Chondrocyte (in vitro differentiated cells): ENCODE measurements at regions not wholly inside any gene's neighbourhood (a gene's known extent, or its start where the extent isn't known, plus 50 kb on each side); places are given as distances from the start of the nearest gene placed in this dataset.

ENCODE experiments used
- DNase-seq: peaks from one replicate; pipeline ENCODE4 v3.0.0; 2021; ENCODE audit warnings: mixed read lengths, low spot score
- H3K27ac Mint-ChIP-seq: one replicate; pipeline ENCODE4 v1.8.0; 2021; ENCODE audit warnings: mild to moderate bottlenecking, moderate library complexity, mixed read lengths; ENCODE audit not compliant: unreplicated experiment
- H3K27me3 Mint-ChIP-seq: 2 replicates; pipeline ENCODE4 v1.8.0; 2021; ENCODE audit warnings: low read depth, mixed read lengths
- H3K36me3 Mint-ChIP-seq: 2 replicates; pipeline ENCODE4 v1.8.0; 2021; ENCODE audit warnings: low read depth, mixed read lengths
- H3K4me1 Mint-ChIP-seq: 2 replicates; pipeline ENCODE4 v1.8.0; 2021; ENCODE audit warnings: low read depth, mild to moderate bottlenecking, mixed read lengths
- H3K4me3 Mint-ChIP-seq: one replicate; pipeline ENCODE4 v1.8.0; 2021; ENCODE audit warnings: mild to moderate bottlenecking, moderate library complexity, mixed read lengths; ENCODE audit not compliant: unreplicated experiment
- H3K9me3 Mint-ChIP-seq: 2 replicates; pipeline ENCODE4 v1.8.0; 2021; ENCODE audit warnings: low read depth, mixed read lengths
- CTCF ChIP-seq: fragments of 200-600 bp; sonication (generic); IDR thresholded peaks from 2 replicates; pipeline ENCODE4 v1.5.0; 2021; ENCODE audit warnings: antibody characterized with exemption, mild to moderate bottlenecking, moderate library complexity

GRCh38 chr5:126043688-126044087, 379.5 kb upstream of the GRAMD2B start:
- Mint-ChIP-seq H3K9me3 (no peaks in the 10 kb centered on the region), H3K36me3 (no peaks in the 10 kb centered on the region), H3K27me3 (no peaks in the 10 kb centered on the region), H3K27ac (no peak overlapping the region), H3K4me1 (no peaks in the 10 kb centered on the region), H3K4me3 (no peak overlapping the region)
- no peak for DNase-seq
- no peak for TF ChIP-seq CTCF

GRCh38 chr5:126044111-126044668, 379.0 kb upstream of the GRAMD2B start:
- Mint-ChIP-seq H3K36me3 (no peaks in the 10 kb centered on the region), H3K9me3 (no peaks in the 10 kb centered on the region), H3K4me1 (no peaks in the 10 kb centered on the region), H3K27me3 (no peaks in the 10 kb centered on the region), H3K27ac (no peak overlapping the region), H3K4me3 (no peak overlapping the region)
- DNase-seq, result no peak
- TF ChIP-seq CTCF, result no peak

- no peaks in the 10 kb centered on the region for H3K9me3 Mint-ChIP-seq
- no peaks in the 10 kb centered on the region for H3K36me3 Mint-ChIP-seq
- no peak overlapping the region for H3K4me3 Mint-ChIP-seq
- no peak for DNase-seq
- no peaks in the 10 kb centered on the region for H3K27me3 Mint-ChIP-seq
- H3K4me1 Mint-ChIP-seq, result no peaks in the 10 kb centered on the region
- TF ChIP-seq CTCF, result no peak
- H3K27ac Mint-ChIP-seq, result no peak overlapping the region
Observed at GRCh38 chr5:126044931-126045565, 378.2 kb upstream of the GRAMD2B start.

- no peaks in the 10 kb centered on the region for H3K36me3 Mint-ChIP-seq
- H3K9me3 Mint-ChIP-seq, result no peaks in the 10 kb centered on the region
- no peaks in the 10 kb centered on the region for H3K27me3 Mint-ChIP-seq
- no peak for TF ChIP-seq CTCF
- H3K4me1 Mint-ChIP-seq, result no peaks in the 10 kb centered on the region
- DNase-seq, result no peak
- H3K27ac Mint-ChIP-seq, result no peak overlapping the region
- H3K4me3 Mint-ChIP-seq, result no peak overlapping the region
Observed at GRCh38 chr5:126046318-126046717, 376.9 kb upstream of the GRAMD2B start.

- no peaks in the 10 kb centered on the region for H3K4me1 Mint-ChIP-seq
Observed at GRCh38 chr5:126046846-126047571, 376.2 kb upstream of the GRAMD2B start.

More at GRCh38 chr5:126046846-126047571, 376.2 kb upstream of the GRAMD2B start:
- Mint-ChIP-seq H3K9me3 (no peaks in the 10 kb centered on the region), H3K27ac (no peak overlapping the region), H3K27me3 (no peaks in the 10 kb centered on the region), H3K36me3 (no peaks in the 10 kb centered on the region), H3K4me3 (no peak overlapping the region)
- no peak for TF ChIP-seq CTCF
- no peak for DNase-seq
